ENCODE measurements at regions not wholly inside any gene's neighbourhood (a gene's known extent, or its start where the extent isn't known, plus 50 kb on each side); places are given as distances from the start of the nearest gene placed in this dataset.

- H3K4me3 ChIP-seq (ENCODE audit: low read depth, low read length) = no peak overlapping the region
- no peak for DNase-seq (ENCODE audit: low read depth, low spot score)
- POLR2A ChIA-PET = no interaction called here
- CTCF ChIA-PET = no interaction called here
- TF ChIP-seq, protein P1, sequence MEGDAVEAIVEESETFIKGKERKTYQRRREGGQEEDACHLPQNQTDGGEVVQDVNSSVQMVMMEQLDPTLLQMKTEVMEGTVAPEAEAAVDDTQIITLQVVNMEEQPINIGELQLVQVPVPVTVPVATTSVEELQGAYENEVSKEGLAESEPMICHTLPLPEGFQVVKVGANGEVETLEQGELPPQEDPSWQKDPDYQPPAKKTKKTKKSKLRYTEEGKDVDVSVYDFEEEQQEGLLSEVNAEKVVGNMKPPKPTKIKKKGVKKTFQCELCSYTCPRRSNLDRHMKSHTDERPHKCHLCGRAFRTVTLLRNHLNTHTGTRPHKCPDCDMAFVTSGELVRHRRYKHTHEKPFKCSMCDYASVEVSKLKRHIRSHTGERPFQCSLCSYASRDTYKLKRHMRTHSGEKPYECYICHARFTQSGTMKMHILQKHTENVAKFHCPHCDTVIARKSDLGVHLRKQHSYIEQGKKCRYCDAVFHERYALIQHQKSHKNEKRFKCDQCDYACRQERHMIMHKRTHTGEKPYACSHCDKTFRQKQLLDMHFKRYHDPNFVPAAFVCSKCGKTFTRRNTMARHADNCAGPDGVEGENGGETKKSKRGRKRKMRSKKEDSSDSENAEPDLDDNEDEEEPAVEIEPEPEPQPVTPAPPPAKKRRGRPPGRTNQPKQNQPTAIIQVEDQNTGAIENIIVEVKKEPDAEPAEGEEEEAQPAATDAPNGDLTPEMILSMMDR (IDR thresholded peaks at IDR 0.05; ENCODE audit: insufficient read depth, low read length, missing control alignments) = no peak
Observed at GRCh38 chr2:5482929-5483331, 209.3 kb upstream of the SOX11 start.

DNA sequence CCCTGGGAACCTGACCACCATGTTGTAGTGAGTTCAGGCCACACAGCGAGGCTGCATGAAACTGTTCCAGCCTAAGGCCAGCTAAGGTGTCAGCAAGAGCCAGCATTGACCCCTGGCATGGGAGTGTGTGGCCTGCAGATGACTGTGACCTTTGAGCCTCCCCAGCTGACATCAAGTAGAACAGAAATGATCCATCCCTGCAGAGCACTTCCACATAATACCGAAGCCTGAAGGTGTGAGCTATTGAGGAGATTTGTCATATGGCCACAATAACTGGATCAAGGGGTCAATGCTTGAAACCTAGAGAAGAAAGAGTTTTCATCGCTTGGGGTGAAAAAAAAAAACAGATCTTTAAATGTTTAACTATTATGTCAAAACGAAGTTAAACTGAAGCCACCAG, 207.3 kb upstream of the SOX11 start:
- TF ChIP-seq, protein P1 (IDR thresholded peaks at IDR 0.05; ENCODE audit: insufficient read depth, low read length, missing control alignments) = no peak
- POLR2A ChIA-PET = no interaction called here
- CTCF ChIA-PET = no interaction called here
- no peak overlapping the region for H3K4me3 ChIP-seq (ENCODE audit: low read depth, low read length)
- DNase-seq (ENCODE audit: low read depth, low spot score) = no peak

DNA sequence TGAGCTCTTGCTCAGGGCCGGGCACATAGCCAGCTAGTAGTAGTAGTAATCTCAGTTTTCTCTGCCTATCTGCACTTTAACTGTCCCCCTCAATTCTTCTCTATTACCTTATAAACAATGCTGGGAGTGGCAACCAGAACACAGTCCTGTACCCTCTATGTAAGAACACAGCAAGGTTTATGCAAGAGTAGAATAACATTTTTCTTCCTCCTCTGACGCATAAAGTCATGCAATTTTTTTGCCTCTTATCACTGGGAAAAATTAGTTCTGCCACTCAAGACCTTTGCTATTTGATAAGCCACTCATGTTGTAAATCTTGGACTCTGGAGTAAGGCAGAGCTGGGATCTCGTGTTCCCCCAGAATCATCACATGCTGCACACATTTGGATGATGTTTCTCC, 200.7 kb upstream of the SOX11 start:
- DNase-seq (ENCODE audit: low read depth, low spot score) = no peak
- no peak overlapping the region for H3K4me3 ChIP-seq (ENCODE audit: low read depth, low read length)
- TF ChIP-seq, protein P1 (IDR thresholded peaks at IDR 0.05; ENCODE audit: insufficient read depth, low read length, missing control alignments) = no peak
- ChIA-PET CTCF (no interaction called here), POLR2A (no interaction called here)

GRCh38 chr2:5493256-5493655, 198.9 kb upstream of the SOX11 start:
- no peak for DNase-seq (ENCODE audit: low read depth, low spot score)
- TF ChIP-seq, protein P1 (IDR thresholded peaks at IDR 0.05; ENCODE audit: insufficient read depth, low read length, missing control alignments) = no peak
- CTCF ChIA-PET = no interaction called here
- POLR2A ChIA-PET = no interaction called here
- no peak overlapping the region for H3K4me3 ChIP-seq (ENCODE audit: low read depth, low read length)

DNA sequence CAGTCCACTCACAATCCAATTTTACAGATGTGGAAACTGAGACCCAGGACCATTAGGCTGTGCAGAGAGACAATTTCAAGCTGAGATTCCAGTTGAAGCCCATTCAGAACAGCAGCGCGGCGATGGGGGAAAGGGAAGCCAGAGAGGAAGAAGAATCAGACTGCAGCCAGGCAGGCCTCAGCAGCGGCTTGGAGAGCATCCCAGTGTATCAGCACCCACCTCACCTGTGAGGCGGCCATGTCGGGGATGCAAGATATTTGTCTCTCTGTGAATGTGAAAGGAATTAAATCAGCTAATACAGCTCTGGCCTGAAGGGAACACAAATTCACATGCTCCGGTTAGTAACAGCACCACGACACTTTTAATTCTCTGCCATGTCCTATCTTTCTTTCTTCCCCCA, 198.0 kb upstream of the SOX11 start:
- ChIA-PET CTCF (no interaction called here), POLR2A (no interaction called here)
- no peak overlapping the region for H3K4me3 ChIP-seq (ENCODE audit: low read depth, low read length)
- TF ChIP-seq, protein P1 (IDR thresholded peaks at IDR 0.05; ENCODE audit: insufficient read depth, low read length, missing control alignments) = no peak
- no peak for DNase-seq (ENCODE audit: low read depth, low spot score)

DNA sequence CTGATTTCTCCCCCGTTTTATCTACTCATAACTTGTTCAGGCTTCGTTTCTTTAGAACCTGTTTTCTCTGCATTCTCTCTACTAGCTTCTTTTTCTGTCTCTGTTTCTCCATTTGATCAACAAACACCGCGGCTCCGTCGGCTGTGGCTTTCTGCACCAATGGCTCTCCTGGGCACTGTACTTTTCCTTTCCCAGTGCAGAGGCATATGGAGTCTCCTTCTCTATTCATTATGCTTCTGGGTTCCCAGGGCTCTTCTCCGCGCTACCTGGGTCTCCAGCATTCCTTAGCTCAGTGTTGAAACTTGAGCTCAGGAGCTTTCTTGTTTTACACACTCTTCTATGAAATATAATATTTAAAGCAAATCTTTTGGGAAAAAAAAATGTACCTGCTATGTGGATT, 196.6 kb upstream of the SOX11 start:
- ChIA-PET CTCF (no interaction called here), POLR2A (no interaction called here)
- no peak for DNase-seq (ENCODE audit: low read depth, low spot score)
- TF ChIP-seq, protein P1 (IDR thresholded peaks at IDR 0.05; ENCODE audit: insufficient read depth, low read length, missing control alignments) = no peak
- no peak overlapping the region for H3K4me3 ChIP-seq (ENCODE audit: low read depth, low read length)

Measured in AG04449 (cell line).